GM18498 (cell line): ENCODE measurements at regions not wholly inside any gene's neighbourhood (a gene's known extent, or its start where the extent isn't known, plus 50 kb on each side); places are given as distances from the start of the nearest gene placed in this dataset.

Experiments used
- ATAC-seq: cut with Tn5 transposase; IDR thresholded peaks from one replicate; pipeline ENCODE4 v1.9.1; 2021; ENCODE audit warnings: mild to moderate bottlenecking, moderate library complexity; ENCODE audit not compliant: unreplicated experiment

- no peak for ATAC-seq
Measured at GRCh38 chr20:48105526-48105925, 320.2 kb upstream of the SULF2 start.

GRCh38 chr20:48102931-48103660, 317.8 kb upstream of the SULF2 start:
- no peak for ATAC-seq

- ATAC-seq: no peak
Measured at GRCh38 chr20:48102076-48102787, 317.0 kb upstream of the SULF2 start.

GRCh38 chr20:48100483-48100882, 315.2 kb upstream of the SULF2 start:
- no peak for ATAC-seq

GRCh38 chr20:48098866-48099265, 313.6 kb upstream of the SULF2 start:
- no peak for ATAC-seq

- no peak for ATAC-seq
Measured at GRCh38 chr20:48098099-48098498, 312.8 kb upstream of the SULF2 start.

GRCh38 chr20:48096957-48097890, 311.9 kb upstream of the SULF2 start:
- ATAC-seq: no peak

GRCh38 chr20:48096212-48096875, 311.1 kb upstream of the SULF2 start:
- ATAC-seq: no peak

- no peak for ATAC-seq
Measured at GRCh38 chr20:48094944-48095343, 309.7 kb upstream of the SULF2 start.

GRCh38 chr20:48094196-48094749, 309.0 kb upstream of the SULF2 start:
- no peak for ATAC-seq

- ATAC-seq: no peak
Measured at GRCh38 chr20:48092596-48093280, 307.5 kb upstream of the SULF2 start.

GRCh38 chr20:48090784-48091183, 305.5 kb upstream of the SULF2 start:
- no peak for ATAC-seq

GRCh38 chr20:48090314-48090713, 305.0 kb upstream of the SULF2 start:
- no peak for ATAC-seq

- ATAC-seq: no peak
Measured at GRCh38 chr20:48080583-48080982, 295.3 kb upstream of the SULF2 start.

GRCh38 chr20:48079028-48079427, 293.7 kb upstream of the SULF2 start:
- no peak for ATAC-seq

- no peak for ATAC-seq
Measured at GRCh38 chr20:48076747-48077146, 291.5 kb upstream of the SULF2 start.

GRCh38 chr20:48076247-48076646, 291.0 kb upstream of the SULF2 start:
- ATAC-seq: no peak

- no peak for ATAC-seq
Measured at GRCh38 chr20:48075591-48076174, 290.4 kb upstream of the SULF2 start.

- no peak for ATAC-seq
Measured at GRCh38 chr20:48070991-48071652, 285.8 kb upstream of the SULF2 start.
